A549 (cell line): ENCODE measurements at regions not wholly inside any gene's neighbourhood (a gene's known extent, or its start where the extent isn't known, plus 50 kb on each side); places are given as distances from the start of the nearest gene placed in this dataset.

Source experiments
- ATAC-seq, 2 experiments: fragments of 200-7000 bp in 1 of 2; fragments of >200 bp in 1 of 2; cut with Nextera tagmentation in 1 of 2; cut with Tn5 transposase in 1 of 2; 3 replicates each; pipeline versions ENCODE4 v1.8.0 to v1.9.1; 2018 to 2020; ENCODE audit warnings: mild to moderate bottlenecking in 1 of 2, moderate library complexity in 1 of 2
- CTCF ChIA-PET: fragments of 300-600 bp; sonication (Branson Sonifier 250); formaldehyde crosslinking; extraction: SDS; loops from one replicate; lab custom pipeline; 2021; ENCODE audit warnings: antibody characterized with exemption, inconsistent platforms; lab: Yijun Ruan, JAX
- POLR2A ChIA-PET: fragments of 350-600 bp; formaldehyde crosslinking; extraction: SDS; loops from one replicate; lab custom pipeline; 2021; ENCODE audit warnings: antibody characterized with exemption, inconsistent platforms; lab: Yijun Ruan, JAX
- DNase-seq, 2 experiments: peaks; one replicate each; pipeline versions ENCODE4 v3.0.0 to v3.0.0-alpha.2; 2011 to 2016; ENCODE audit warnings: low read depth in 1 of 2, low spot score in 1 of 2
- FAIRE-seq: peaks from 2 replicates; lab custom pipeline; 2011; peaks lifted over from hg19 to GRCh38; lab: Jason Lieb, UNC
- H3K27ac ChIP-seq, 2 experiments: fragments of >200 bp; sonication (Bioruptor Twin); formaldehyde crosslinking; 3 replicates each; pipeline ENCODE4 v1.5.1; 2016 to 2017
- H3K4me1 ChIP-seq: fragments of >200 bp; sonication (Bioruptor Twin); formaldehyde crosslinking; 3 replicates; pipeline ENCODE4 v1.6.1; 2016
- H3K4me2 ChIP-seq: fragments of >200 bp; sonication (Bioruptor Twin); formaldehyde crosslinking; 3 replicates; pipeline ENCODE4 v1.6.1; 2016
- H3K4me3 ChIP-seq: fragments of >200 bp; sonication (Bioruptor Twin); formaldehyde crosslinking; 3 replicates; pipeline ENCODE4 v1.5.1; 2016
- H3K9me3 ChIP-seq: fragments of >200 bp; sonication (Bioruptor Twin); formaldehyde crosslinking; 3 replicates; pipeline ENCODE4 v1.6.1; 2016
- ATOH8 ChIP-seq: fragments of 250-450 bp; sonication (Bioruptor Pico); IDR thresholded peaks from 2 replicates; pipeline ENCODE4 v1.5.0; 2020; ENCODE audit warnings: low read depth, mild to moderate bottlenecking, moderate library complexity
- CBX8 ChIP-seq: fragments of 200-600 bp; sonication (generic); IDR thresholded peaks from 2 replicates; pipeline ENCODE4 v1.6.1; 2016
- CEBPB ChIP-seq, 2 experiments: fragments of >200 bp in 1 of 2; sonication (Bioruptor Twin) in 1 of 2; formaldehyde crosslinking in 1 of 2; IDR thresholded peaks; 2 replicates each; pipeline ENCODE4 v1.6.1; 2012 to 2016
- CHD2 ChIP-seq: fragments of 150-350 bp; IDR thresholded peaks from 2 replicates; pipeline ENCODE4 v1.6.1; 2014; ENCODE audit warnings: low read length; ENCODE audit not compliant: partially characterized antibody
- CTCF ChIP-seq: fragments of >200 bp; sonication (Bioruptor Twin); formaldehyde crosslinking; IDR thresholded peaks from 3 replicates; pipeline ENCODE4 v1.5.1; 2016
- EHF ChIP-seq: fragments of 250-450 bp; sonication (Bioruptor Pico); IDR thresholded peaks from 2 replicates; pipeline ENCODE4 v1.5.0; 2020; ENCODE audit warnings: mild to moderate bottlenecking
- ESRRA ChIP-seq: fragments of 150-350 bp; IDR thresholded peaks from 2 replicates; pipeline ENCODE4 v1.6.1; 2014; ENCODE audit warnings: mild to moderate bottlenecking, low read length, borderline replicate concordance
- FOSB ChIP-seq: fragments of 250-450 bp; sonication (Bioruptor Pico); IDR thresholded peaks from 2 replicates; pipeline ENCODE4 v1.5.0; 2020; ENCODE audit warnings: mild to moderate bottlenecking, moderate library complexity
- FOSL2 ChIP-seq, 2 experiments: fragments of 450-650 bp in 1 of 2; fragments of >200 bp in 1 of 2; sonication (Bioruptor Twin) in 1 of 2; formaldehyde crosslinking; IDR thresholded peaks; 2 replicates each; pipeline versions ENCODE4 v1.5.0 to v1.6.1; 2016 to 2020; ENCODE audit warnings: mild to moderate bottlenecking in 1 of 2, moderate library complexity in 1 of 2
- GATA3 ChIP-seq: IDR thresholded peaks from 2 replicates; pipeline ENCODE4 v1.6.1; 2012; ENCODE audit warnings: borderline replicate concordance
- HDAC2 ChIP-seq: fragments of 200-600 bp; sonication (generic); IDR thresholded peaks from 2 replicates; pipeline ENCODE4 v1.6.1; 2016
- HES2 ChIP-seq: fragments of >200 bp; sonication (Bioruptor Twin); formaldehyde crosslinking; IDR thresholded peaks from 2 replicates; pipeline ENCODE4 v1.6.1; 2016
- HEYL ChIP-seq: fragments of 250-450 bp; sonication (Bioruptor Pico); IDR thresholded peaks from 2 replicates; pipeline ENCODE4 v1.8.0; 2021; ENCODE audit warnings: mild to moderate bottlenecking, moderate library complexity
- HMGXB4 ChIP-seq: fragments of 250-450 bp; sonication (Bioruptor Pico); IDR thresholded peaks from 2 replicates; pipeline ENCODE4 v1.5.0; 2021; ENCODE audit warnings: mild to moderate bottlenecking, moderate library complexity, borderline replicate concordance
- HOXA7 ChIP-seq: fragments of 250-450 bp; sonication (Bioruptor Pico); IDR thresholded peaks from 2 replicates; pipeline ENCODE4 v1.5.0; 2020; ENCODE audit warnings: mild to moderate bottlenecking, moderate library complexity
- HOXB13 ChIP-seq: fragments of 250-450 bp; sonication (Bioruptor Pico); IDR thresholded peaks from 2 replicates; pipeline ENCODE4 v1.5.0; 2020; ENCODE audit warnings: low read depth, mild to moderate bottlenecking, moderate library complexity
- HOXB5 ChIP-seq: fragments of 250-450 bp; sonication (Bioruptor Pico); IDR thresholded peaks from 2 replicates; pipeline ENCODE4 v1.5.0; 2020; ENCODE audit warnings: mild to moderate bottlenecking, moderate library complexity
- JUN ChIP-seq, 2 experiments: fragments of >200 bp; sonication (Bioruptor Twin); formaldehyde crosslinking; IDR thresholded peaks; 2 replicates in 1 of 2; 3 replicates in 1 of 2; pipeline ENCODE4 v1.6.1; 2016 to 2017
- JUNB ChIP-seq: fragments of >200 bp; sonication (Bioruptor Twin); formaldehyde crosslinking; IDR thresholded peaks from 2 replicates; pipeline ENCODE4 v1.6.1; 2016
- KDM1A ChIP-seq: fragments of 200-600 bp; sonication (generic); IDR thresholded peaks from 2 replicates; pipeline ENCODE4 v1.6.1; 2016; ENCODE audit warnings: low read depth, mild to moderate bottlenecking
- MAX ChIP-seq: IDR thresholded peaks from 2 replicates; pipeline ENCODE4 v1.6.1; 2012
- MAZ ChIP-seq: fragments of 150-350 bp; IDR thresholded peaks from 2 replicates; pipeline ENCODE4 v1.6.1; 2014; ENCODE audit warnings: antibody characterized with exemption, low read depth, low read length, borderline replicate concordance
- NR3C1 ChIP-seq: fragments of >200 bp; sonication (Bioruptor Twin); formaldehyde crosslinking; IDR thresholded peaks from 3 replicates; pipeline ENCODE4 v1.6.1; 2017
- POLR2AphosphoS2 ChIP-seq: conservative IDR thresholded peaks from 2 replicates; pipeline ENCODE4 v1.6.1; 2012; ENCODE audit warnings: low read length, improper control_type of control experiment, inconsistent platforms
- RARB ChIP-seq: fragments of 250-450 bp; sonication (Bioruptor Pico); IDR thresholded peaks from 2 replicates; pipeline ENCODE4 v1.8.0; 2021; ENCODE audit warnings: mild to moderate bottlenecking, moderate library complexity
- SREBF2 ChIP-seq: fragments of 450-650 bp; IDR thresholded peaks from 2 replicates; pipeline ENCODE4 v1.6.1; 2014; ENCODE audit warnings: mild to moderate bottlenecking, moderate library complexity
- TFCP2L1 ChIP-seq: fragments of 250-450 bp; sonication (Bioruptor Pico); IDR thresholded peaks from 2 replicates; pipeline ENCODE4 v1.5.0; 2021; ENCODE audit warnings: mild to moderate bottlenecking
- TP53 ChIP-seq: fragments of 250-450 bp; sonication (Bioruptor Pico); IDR thresholded peaks from 2 replicates; pipeline ENCODE4 v1.5.0; 2021; ENCODE audit warnings: mild to moderate bottlenecking, moderate library complexity
- ZC3H11A ChIP-seq: fragments of 450-650 bp; IDR thresholded peaks from 2 replicates; pipeline ENCODE4 v1.6.1; 2014; ENCODE audit warnings: antibody characterized with exemption, mild to moderate bottlenecking
- ZFP36 ChIP-seq: fragments of 450-650 bp; IDR thresholded peaks from 2 replicates; pipeline ENCODE4 v1.6.1; 2014; ENCODE audit warnings: borderline replicate concordance; ENCODE audit not compliant: partially characterized antibody
- ZSCAN20 ChIP-seq: fragments of 250-450 bp; sonication (Bioruptor Pico); IDR thresholded peaks from 2 replicates; pipeline ENCODE4 v1.8.0; 2022; ENCODE audit warnings: mild to moderate bottlenecking, moderate library complexity
- WGBS: methylation state at CpG from one replicate; pipeline ENCODE4 v1.1.6; 2017; ENCODE audit errors: missing lambda C conversion rate; 5-methylcytosine and 5-hydroxymethylcytosine counted together

- H3K4me1 ChIP-seq: no peaks in the 10 kb centered on the region
- TF ChIP-seq FOSB (CRISPR knock-in tag): no peak
- no peak for TF ChIP-seq CBX8
- TF ChIP-seq RARB (CRISPR knock-in tag): no peak
- TF ChIP-seq CTCF: no peak
- no peak for TF ChIP-seq ZFP36
- TF ChIP-seq ZC3H11A: no peak
- no peak for TF ChIP-seq GATA3
- TF ChIP-seq HOXA7 (CRISPR knock-in tag): no peak
- no peak for TF ChIP-seq JUN (IDR thresholded peaks at IDR 0.05)
- no peak for TF ChIP-seq JUNB
- TF ChIP-seq POLR2AphosphoS2: no peak
- no peak for TF ChIP-seq HMGXB4
- no peak for TF ChIP-seq ATOH8
- no peak for TF ChIP-seq TFCP2L1 (CRISPR knock-in tag)
- no peak for TF ChIP-seq KDM1A
- TF ChIP-seq CHD2: no peak
- no peak for TF ChIP-seq TP53 (CRISPR knock-in tag)
- no peak for TF ChIP-seq HES2
- H3K9me3 ChIP-seq: no peaks in the 10 kb centered on the region
- ChIA-PET CTCF (no interaction called here), POLR2A (no interaction called here)
- 0% methylated on average over 1 of the region's 1 CpG for WGBS
- H3K4me2 ChIP-seq: no peak overlapping the region
- ATAC-seq (no peak), FAIRE-seq (no peak), DNase-seq (no peak)
- no peak overlapping the region for H3K27ac ChIP-seq
- no peak overlapping the region for H3K4me3 ChIP-seq
Observed at GRCh38 chr4:108320061-108320460, 151.3 kb upstream of the LEF1 start.

- ChIA-PET CTCF (no interaction called here), POLR2A (no interaction called here)
- H3K4me2 ChIP-seq: no peak overlapping the region
- no peak for FAIRE-seq
- no peaks in the 10 kb centered on the region for H3K9me3 ChIP-seq
- no peak for DNase-seq
- TF ChIP-seq HDAC2 (no peak), MAZ (no peak), FOSL2 (IDR thresholded peaks at IDR 0.05) (no peak), FOSL2 (CRISPR knock-in tag; IDR thresholded peaks at IDR 0.05) (no peak)
- WGBS: 0% methylated on average over 1 of the region's 1 CpG
- no peak overlapping the region for H3K4me3 ChIP-seq
- no peaks in the 10 kb centered on the region for H3K4me1 ChIP-seq
- ATAC-seq: no peak
- no peak overlapping the region for H3K27ac ChIP-seq
Observed at GRCh38 chr4:108317377-108317776, 148.6 kb upstream of the LEF1 start.

GRCh38 chr4:108315694-108316093 is 147.0 kb upstream of the LEF1 start:
- 12% methylated on average over 3 of the region's 3 CpGs for WGBS
- POLR2A ChIA-PET: no interaction called here
- no peaks in the 10 kb centered on the region for H3K9me3 ChIP-seq
- H3K27ac ChIP-seq: no peak overlapping the region
- FAIRE-seq (no peak), DNase-seq (no peak), ATAC-seq (no peak)
- CTCF ChIA-PET: no interaction called here
- H3K4me1 ChIP-seq: no peaks in the 10 kb centered on the region
- H3K4me3 ChIP-seq: no peak overlapping the region
- H3K4me2 ChIP-seq: no peak overlapping the region
- TF ChIP-seq EHF (CRISPR knock-in tag) (no peak), CEBPB (IDR thresholded peaks at IDR 0.05) (no peak), ESRRA (no peak), HEYL (CRISPR knock-in tag) (no peak), ATOH8 (no peak), HOXB13 (no peak), NR3C1 (no peak), MAX (no peak), HOXB5 (CRISPR knock-in tag) (no peak), POLR2AphosphoS2 (no peak), MAZ (no peak), JUNB (no peak), SREBF2 (no peak), TFCP2L1 (CRISPR knock-in tag) (no peak), ZSCAN20 (CRISPR knock-in tag) (no peak)
